Ovary (tissue), 7 donors: ENCODE measurements at regions not wholly inside any gene's neighbourhood (a gene's known extent, or its start where the extent isn't known, plus 50 kb on each side); places are given as distances from the start of the nearest gene placed in this dataset.

Experiments used
- DNase-seq, 5 donors: peaks; one replicate each; pipeline ENCODE4 v3.0.0-alpha.2; 2019 to 2020
- H3K27ac ChIP-seq, 2 donors: fragments of 200-600 bp; one replicate each; pipeline versions ENCODE4 v1.5.1 to v1.8.0; 2019 to 2022
- H3K27me3 ChIP-seq: fragments of 200-600 bp; one replicate; pipeline ENCODE4 v1.8.0; 2022
- H3K36me3 ChIP-seq: fragments of 200-600 bp; sonication (generic); one replicate; pipeline ENCODE4 v1.5.1; 2019
- H3K4me1 ChIP-seq: one replicate; pipeline ENCODE4 v1.8.1; 2013; ENCODE audit warnings: mild to moderate bottlenecking, moderate library complexity; ENCODE audit not compliant: insufficient read depth
- H3K4me3 ChIP-seq: fragments of 200-600 bp; sonication (generic); one replicate; pipeline ENCODE4 v1.5.1; 2017
- H3K9me3 ChIP-seq, 2 donors: fragments of 200-600 bp in 1 of 2; sonication (generic) in 1 of 2; one replicate each; pipeline versions ENCODE4 v1.5.1 to v1.8.1; 2013 to 2019; ENCODE audit warnings: mild to moderate bottlenecking in 1 of 2, moderate library complexity in 1 of 2
- EP300 ChIP-seq: sonication (generic); formaldehyde crosslinking; IDR thresholded peaks from one replicate; pipeline ENCODE4 v1.6.1; 2017; ENCODE audit warnings: antibody characterized with exemption
- POLR2A ChIP-seq: fragments of 450-650 bp; IDR thresholded peaks from one replicate; pipeline ENCODE4 v1.6.1; 2017; ENCODE audit warnings: antibody characterized with exemption, mild to moderate bottlenecking, moderate library complexity
- WGBS, 3 donors: extraction: QIAGEN DNeasy Blood & Tissue Kit in 1 of 3; methylation state at CpG; one replicate each; pipeline versions ENCODE4 v1.1.5 to v1.1.7; 2013 to 2017; 5-methylcytosine and 5-hydroxymethylcytosine counted together
- intact Hi-C, 4 donors: fragments of 100-400 bp; cut with DNase I; formaldehyde crosslinking; loops; one replicate each; pipeline versions ENCODE4 v1.11.0 to v1.15.1; 2022 to 2023
- TF ChIP-seq, protein P1 (sequence below), 3 donors: fragments of 450-650 bp in 2 of 3; fragments of 200-600 bp in 1 of 3; IDR thresholded peaks; one replicate each; pipeline versions ENCODE4 v1.5.1 to v1.8.0; 2016 to 2022; ENCODE audit warnings: antibody characterized with exemption in 3 of 3, mild to moderate bottlenecking in 1 of 3
- donor health status: DM: no; HTN: no; CAD: no; lungs with moderate emphysema.
- donor health status: DM: no; HTN: no; CAD: no.
- donor health status: Bipolar disorder and iron deficiency.
- donor health status: DM: no; HTN: no; CAD: no.
- donor health status: DM: yes; HTN: yes; CAD: no.

DNA sequence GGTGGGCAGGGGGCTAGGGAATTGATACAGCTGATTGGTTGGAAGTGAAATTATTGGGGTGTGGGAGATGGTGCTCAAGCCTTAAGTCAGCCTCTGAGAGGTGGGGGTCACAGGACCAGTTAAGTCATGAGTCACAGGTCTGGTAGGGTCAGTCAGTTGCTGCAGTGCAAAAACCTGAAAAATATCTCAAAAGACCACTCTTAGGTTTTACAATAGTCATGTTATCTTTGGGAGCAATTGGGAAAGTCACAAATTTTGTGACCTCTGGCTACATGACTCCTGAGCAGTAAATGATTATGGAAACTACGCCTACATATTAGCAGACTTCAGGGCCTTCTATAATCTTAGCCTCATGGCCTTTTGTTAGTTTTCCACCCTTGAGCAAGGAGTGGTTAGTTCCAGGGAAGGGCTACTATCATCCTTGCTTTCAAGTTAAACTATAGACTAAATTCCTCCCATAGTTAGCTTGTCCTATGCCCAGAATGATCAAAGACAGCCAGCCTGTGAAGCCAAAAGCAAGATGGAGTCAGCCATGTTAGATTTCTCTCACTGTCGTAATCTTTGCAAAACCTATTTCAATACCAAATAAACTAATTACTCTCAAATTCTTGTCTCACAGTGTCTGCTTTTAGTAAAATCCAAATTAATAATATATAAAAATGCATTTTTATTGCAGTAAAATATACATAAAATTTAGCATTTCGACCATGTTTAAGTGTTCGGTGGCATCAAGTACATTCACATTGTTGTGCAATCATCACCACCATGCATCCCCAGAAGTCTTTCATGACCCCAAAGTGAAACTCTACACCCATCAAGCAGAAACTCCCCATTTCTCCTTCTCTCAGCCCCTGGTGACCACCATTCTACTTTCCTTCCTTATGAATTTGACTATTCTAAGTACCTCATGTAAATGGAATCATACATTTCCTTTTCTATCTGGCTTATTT, 60.9 kb upstream of the CD2AP start:
- no peak overlapping the region for H3K27ac ChIP-seq
- H3K27me3 ChIP-seq: no peaks in the 10 kb centered on the region
- DNase-seq: no peak
- TF ChIP-seq POLR2A: no peak
- TF ChIP-seq EP300: no peak
- H3K4me3 ChIP-seq: no peak overlapping the region
- WGBS, 3 donors: 95 to 97% (median 96%) methylated on average over 4 of the region's 4 CpGs
- H3K4me1 ChIP-seq: no peaks in the 10 kb centered on the region
- H3K9me3 ChIP-seq: no peaks in the 10 kb centered on the region
- H3K36me3 ChIP-seq: no peaks in the 10 kb centered on the region
- intact Hi-C loops: no loop called here

DNA sequence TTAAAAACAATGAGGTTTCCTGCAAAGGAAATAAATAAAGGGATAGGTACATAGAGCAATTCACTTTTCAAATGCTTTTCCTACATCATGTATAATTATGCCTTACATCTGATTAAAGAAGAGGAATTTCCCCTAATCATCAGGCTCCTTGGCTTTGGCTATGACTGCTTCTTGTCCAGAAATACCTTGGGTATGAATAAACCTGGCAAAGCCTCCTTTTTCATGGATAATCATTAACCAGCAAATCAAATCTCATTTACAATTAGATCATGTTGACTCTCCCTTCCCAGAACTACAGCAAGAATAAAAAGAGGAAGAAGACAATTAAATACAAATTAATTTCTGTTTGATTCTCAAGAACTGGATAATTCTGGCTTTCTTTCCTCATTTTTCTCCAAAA, 58.0 kb upstream of the CD2AP start:
- no peaks in the 10 kb centered on the region for H3K4me1 ChIP-seq
- DNase-seq: no peak
- H3K27me3 ChIP-seq: no peaks in the 10 kb centered on the region
- TF ChIP-seq, protein P1, sequence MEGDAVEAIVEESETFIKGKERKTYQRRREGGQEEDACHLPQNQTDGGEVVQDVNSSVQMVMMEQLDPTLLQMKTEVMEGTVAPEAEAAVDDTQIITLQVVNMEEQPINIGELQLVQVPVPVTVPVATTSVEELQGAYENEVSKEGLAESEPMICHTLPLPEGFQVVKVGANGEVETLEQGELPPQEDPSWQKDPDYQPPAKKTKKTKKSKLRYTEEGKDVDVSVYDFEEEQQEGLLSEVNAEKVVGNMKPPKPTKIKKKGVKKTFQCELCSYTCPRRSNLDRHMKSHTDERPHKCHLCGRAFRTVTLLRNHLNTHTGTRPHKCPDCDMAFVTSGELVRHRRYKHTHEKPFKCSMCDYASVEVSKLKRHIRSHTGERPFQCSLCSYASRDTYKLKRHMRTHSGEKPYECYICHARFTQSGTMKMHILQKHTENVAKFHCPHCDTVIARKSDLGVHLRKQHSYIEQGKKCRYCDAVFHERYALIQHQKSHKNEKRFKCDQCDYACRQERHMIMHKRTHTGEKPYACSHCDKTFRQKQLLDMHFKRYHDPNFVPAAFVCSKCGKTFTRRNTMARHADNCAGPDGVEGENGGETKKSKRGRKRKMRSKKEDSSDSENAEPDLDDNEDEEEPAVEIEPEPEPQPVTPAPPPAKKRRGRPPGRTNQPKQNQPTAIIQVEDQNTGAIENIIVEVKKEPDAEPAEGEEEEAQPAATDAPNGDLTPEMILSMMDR (IDR thresholded peaks at IDR 0.05): no peak
- no peak for TF ChIP-seq POLR2A
- H3K27ac ChIP-seq: no peak overlapping the region
- no peaks in the 10 kb centered on the region for H3K36me3 ChIP-seq
- H3K9me3 ChIP-seq: no peaks in the 10 kb centered on the region
- intact Hi-C loops: no loop called here
- H3K4me3 ChIP-seq: no peak overlapping the region

DNA sequence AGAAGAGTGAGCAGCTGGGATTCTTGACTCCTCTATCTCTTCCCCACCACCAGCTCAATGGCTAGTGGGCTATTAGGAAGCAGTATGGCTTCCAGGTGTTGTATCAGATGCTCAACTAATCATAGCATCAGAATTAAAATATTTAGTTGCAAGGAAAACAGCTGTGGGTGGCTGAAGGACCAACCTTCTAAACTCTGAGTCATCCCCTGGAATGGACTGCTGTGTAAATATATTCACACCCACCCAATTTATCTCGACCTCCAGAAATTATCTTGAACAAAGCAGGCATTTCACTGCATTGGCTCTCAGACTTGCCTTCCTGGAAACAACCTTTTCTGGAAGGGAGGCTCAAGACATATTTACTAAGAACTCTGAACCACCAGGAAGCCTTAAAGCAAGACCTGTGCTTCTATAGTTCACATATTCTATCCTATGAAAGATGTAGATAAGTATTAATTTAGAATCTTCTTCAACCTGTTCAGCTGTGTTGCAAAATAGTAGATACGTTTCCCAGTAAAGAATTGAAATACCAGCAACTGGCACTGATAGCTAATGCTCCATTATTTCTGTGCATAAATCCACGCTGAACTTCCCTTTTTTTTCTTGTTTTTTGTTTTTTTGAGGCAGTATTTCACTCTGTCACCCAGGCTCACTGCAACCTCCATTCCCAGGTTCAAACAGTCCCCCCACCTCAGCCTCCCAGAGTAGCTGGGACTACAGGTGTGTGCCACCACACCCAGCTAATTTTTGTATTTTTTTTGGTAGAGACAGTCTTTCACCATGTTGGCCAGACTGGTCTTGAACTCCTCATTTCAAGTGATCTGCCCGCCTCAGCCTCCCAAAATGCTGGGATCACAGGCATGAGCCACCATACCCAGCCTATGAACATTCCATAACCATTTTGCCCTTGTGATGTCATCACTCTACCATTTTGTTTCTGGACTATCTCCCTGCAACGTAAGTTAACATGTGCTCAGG, 56.9 kb upstream of the CD2AP start:
- intact Hi-C loops: no loop called here
- H3K4me3 ChIP-seq: no peak overlapping the region
- H3K27ac ChIP-seq: no peak overlapping the region
- no peaks in the 10 kb centered on the region for H3K4me1 ChIP-seq
- H3K36me3 ChIP-seq: no peaks in the 10 kb centered on the region
- WGBS, 3 donors: 63 to 70% (median 66%) methylated on average over 5 of the region's 5 CpGs
- H3K27me3 ChIP-seq: no peaks in the 10 kb centered on the region
- no peaks in the 10 kb centered on the region for H3K9me3 ChIP-seq
- DNase-seq: no peak
- TF ChIP-seq, protein P1 (IDR thresholded peaks at IDR 0.05): no peak
- TF ChIP-seq POLR2A: no peak
- no peak for TF ChIP-seq EP300

DNA sequence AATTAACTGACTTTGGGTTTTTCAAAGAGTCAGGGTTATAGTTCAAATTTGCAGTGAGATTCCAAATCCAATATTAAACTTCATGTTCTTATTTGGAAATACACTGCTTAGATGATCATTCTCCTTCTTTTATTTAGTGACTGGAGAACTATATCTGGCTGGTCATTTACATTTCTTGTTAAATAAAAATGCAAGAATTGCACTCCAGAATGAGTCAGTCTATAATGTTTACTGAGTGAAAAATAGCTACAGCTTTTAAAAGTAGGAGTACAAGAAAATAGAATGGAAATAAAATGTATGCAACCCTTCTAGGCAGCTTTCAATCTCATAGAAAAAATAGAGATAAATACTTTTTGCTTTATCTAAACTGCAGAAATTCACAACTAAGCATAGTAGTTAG, 54.5 kb upstream of the CD2AP start:
- Histone ChIP-seq H3K9me3 (no peaks in the 10 kb centered on the region), H3K4me3 (no peak overlapping the region), H3K36me3 (no peaks in the 10 kb centered on the region), H3K27ac (no peak overlapping the region), H3K4me1 (no peaks in the 10 kb centered on the region), H3K27me3 (no peaks in the 10 kb centered on the region)
- no peak for DNase-seq
- TF ChIP-seq, protein P1 (IDR thresholded peaks at IDR 0.05): no peak
- TF ChIP-seq EP300: no peak
- TF ChIP-seq POLR2A: no peak
- intact Hi-C loops: no loop called here
